ENCODE measurements at regions not wholly inside any gene's neighbourhood (a gene's known extent, or its start where the extent isn't known, plus 50 kb on each side); places are given as distances from the start of the nearest gene placed in this dataset.

DNA sequence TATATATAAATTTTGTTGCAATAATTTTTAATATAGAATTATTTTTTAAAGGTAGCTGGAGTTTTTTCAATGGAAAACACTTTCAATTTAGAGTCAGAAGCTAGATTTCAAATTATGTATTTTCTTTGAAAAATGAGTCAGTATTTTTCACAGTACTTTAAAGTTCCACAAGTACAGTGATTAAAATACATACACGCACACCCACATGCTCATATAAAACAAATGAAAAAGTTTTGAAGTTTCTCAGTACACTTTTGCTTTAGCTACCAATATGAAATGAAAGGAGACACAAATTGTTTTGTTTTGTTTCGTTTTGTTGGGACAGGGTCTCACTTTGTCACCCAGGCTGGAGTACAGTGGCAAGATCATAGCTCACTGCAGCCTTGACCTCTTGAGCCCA lies 98.6 kb downstream of the CYB561 start:
- H3F3A ChIP-seq (replicated peaks; ENCODE audit: low read depth), result no peaks in the 10 kb centered on the region
- no peaks in the 10 kb centered on the region for H3K36me3 ChIP-seq (ENCODE audit: insufficient read depth)
- H3K27me3 Mint-ChIP-seq (ENCODE audit: insufficient read depth, low read depth, poor library complexity), result no peaks in the 10 kb centered on the region
- H3K27me3 ChIP-seq (ENCODE audit: insufficient read depth), result no peaks in the 10 kb centered on the region
- H3K4me3 Mint-ChIP-seq, result no peak overlapping the region
- no peak overlapping the region for H2AFZ ChIP-seq
- no peak overlapping the region for H3K4me3 ChIP-seq
- TF ChIP-seq EZH2phosphoT487 (IDR thresholded peaks at IDR 0.05; ENCODE audit: unreplicated experiment) (no peak), ZNF114 (CRISPR knock-in tag; IDR thresholded peaks at IDR 0.05) (no peak), EZH2 (IDR thresholded peaks at IDR 0.05; ENCODE audit: low read depth, unreplicated experiment) (no peak), STAT1 (IDR thresholded peaks at IDR 0.05; ENCODE audit: unreplicated experiment) (no peak), JUNB (IDR thresholded peaks at IDR 0.05; ENCODE audit: unreplicated experiment) (no peak), NANOG (IDR thresholded peaks at IDR 0.05; ENCODE audit: borderline replicate concordance) (no peak), CREB1 (CRISPR knock-in tag; IDR thresholded peaks at IDR 0.05; ENCODE audit: low read depth) (no peak)
- TF ChIP-seq, protein P1, sequence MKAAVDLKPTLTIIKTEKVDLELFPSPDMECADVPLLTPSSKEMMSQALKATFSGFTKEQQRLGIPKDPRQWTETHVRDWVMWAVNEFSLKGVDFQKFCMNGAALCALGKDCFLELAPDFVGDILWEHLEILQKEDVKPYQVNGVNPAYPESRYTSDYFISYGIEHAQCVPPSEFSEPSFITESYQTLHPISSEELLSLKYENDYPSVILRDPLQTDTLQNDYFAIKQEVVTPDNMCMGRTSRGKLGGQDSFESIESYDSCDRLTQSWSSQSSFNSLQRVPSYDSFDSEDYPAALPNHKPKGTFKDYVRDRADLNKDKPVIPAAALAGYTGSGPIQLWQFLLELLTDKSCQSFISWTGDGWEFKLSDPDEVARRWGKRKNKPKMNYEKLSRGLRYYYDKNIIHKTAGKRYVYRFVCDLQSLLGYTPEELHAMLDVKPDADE (IDR thresholded peaks at IDR 0.05), result no peak
- TF ChIP-seq, protein P2, sequence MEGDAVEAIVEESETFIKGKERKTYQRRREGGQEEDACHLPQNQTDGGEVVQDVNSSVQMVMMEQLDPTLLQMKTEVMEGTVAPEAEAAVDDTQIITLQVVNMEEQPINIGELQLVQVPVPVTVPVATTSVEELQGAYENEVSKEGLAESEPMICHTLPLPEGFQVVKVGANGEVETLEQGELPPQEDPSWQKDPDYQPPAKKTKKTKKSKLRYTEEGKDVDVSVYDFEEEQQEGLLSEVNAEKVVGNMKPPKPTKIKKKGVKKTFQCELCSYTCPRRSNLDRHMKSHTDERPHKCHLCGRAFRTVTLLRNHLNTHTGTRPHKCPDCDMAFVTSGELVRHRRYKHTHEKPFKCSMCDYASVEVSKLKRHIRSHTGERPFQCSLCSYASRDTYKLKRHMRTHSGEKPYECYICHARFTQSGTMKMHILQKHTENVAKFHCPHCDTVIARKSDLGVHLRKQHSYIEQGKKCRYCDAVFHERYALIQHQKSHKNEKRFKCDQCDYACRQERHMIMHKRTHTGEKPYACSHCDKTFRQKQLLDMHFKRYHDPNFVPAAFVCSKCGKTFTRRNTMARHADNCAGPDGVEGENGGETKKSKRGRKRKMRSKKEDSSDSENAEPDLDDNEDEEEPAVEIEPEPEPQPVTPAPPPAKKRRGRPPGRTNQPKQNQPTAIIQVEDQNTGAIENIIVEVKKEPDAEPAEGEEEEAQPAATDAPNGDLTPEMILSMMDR (conservative IDR thresholded peaks at IDR 0.05; ENCODE audit: low read depth in 2 of 2), result no peak
- TF ChIP-seq, protein P3, sequence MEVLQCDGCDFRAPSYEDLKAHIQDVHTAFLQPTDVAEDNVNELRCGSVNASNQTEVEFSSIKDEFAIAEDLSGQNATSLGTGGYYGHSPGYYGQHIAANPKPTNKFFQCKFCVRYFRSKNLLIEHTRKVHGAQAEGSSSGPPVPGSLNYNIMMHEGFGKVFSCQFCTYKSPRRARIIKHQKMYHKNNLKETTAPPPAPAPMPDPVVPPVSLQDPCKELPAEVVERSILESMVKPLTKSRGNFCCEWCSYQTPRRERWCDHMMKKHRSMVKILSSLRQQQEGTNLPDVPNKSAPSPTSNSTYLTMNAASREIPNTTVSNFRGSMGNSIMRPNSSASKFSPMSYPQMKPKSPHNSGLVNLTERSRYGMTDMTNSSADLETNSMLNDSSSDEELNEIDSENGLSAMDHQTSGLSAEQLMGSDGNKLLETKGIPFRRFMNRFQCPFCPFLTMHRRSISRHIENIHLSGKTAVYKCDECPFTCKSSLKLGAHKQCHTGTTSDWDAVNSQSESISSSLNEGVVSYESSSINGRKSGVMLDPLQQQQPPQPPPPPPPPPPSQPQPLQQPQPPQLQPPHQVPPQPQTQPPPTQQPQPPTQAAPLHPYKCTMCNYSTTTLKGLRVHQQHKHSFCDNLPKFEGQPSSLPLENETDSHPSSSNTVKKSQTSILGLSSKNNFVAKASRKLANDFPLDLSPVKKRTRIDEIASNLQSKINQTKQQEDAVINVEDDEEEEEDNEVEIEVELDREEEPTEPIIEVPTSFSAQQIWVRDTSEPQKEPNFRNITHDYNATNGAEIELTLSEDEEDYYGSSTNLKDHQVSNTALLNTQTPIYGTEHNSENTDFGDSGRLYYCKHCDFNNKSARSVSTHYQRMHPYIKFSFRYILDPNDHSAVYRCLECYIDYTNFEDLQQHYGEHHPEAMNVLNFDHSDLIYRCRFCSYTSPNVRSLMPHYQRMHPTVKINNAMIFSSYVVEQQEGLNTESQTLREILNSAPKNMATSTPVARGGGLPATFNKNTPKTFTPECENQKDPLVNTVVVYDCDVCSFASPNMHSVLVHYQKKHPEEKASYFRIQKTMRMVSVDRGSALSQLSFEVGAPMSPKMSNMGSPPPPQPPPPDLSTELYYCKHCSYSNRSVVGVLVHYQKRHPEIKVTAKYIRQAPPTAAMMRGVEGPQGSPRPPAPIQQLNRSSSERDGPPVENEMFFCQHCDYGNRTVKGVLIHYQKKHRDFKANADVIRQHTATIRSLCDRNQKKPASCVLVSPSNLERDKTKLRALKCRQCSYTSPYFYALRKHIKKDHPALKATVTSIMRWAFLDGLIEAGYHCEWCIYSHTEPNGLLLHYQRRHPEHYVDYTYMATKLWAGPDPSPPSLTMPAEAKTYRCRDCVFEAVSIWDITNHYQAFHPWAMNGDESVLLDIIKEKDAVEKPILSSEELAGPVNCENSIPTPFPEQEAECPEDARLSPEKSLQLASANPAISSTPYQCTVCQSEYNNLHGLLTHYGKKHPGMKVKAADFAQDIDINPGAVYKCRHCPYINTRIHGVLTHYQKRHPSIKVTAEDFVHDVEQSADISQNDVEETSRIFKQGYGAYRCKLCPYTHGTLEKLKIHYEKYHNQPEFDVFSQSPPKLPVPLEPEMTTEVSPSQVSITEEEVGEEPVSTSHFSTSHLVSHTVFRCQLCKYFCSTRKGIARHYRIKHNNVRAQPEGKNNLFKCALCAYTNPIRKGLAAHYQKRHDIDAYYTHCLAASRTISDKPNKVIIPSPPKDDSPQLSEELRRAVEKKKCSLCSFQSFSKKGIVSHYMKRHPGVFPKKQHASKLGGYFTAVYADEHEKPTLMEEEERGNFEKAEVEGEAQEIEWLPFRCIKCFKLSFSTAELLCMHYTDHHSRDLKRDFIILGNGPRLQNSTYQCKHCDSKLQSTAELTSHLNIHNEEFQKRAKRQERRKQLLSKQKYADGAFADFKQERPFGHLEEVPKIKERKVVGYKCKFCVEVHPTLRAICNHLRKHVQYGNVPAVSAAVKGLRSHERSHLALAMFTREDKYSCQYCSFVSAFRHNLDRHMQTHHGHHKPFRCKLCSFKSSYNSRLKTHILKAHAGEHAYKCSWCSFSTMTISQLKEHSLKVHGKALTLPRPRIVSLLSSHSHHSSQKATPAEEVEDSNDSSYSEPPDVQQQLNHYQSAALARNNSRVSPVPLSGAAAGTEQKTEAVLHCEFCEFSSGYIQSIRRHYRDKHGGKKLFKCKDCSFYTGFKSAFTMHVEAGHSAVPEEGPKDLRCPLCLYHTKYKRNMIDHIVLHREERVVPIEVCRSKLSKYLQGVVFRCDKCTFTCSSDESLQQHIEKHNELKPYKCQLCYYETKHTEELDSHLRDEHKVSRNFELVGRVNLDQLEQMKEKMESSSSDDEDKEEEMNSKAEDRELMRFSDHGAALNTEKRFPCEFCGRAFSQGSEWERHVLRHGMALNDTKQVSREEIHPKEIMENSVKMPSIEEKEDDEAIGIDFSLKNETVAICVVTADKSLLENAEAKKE (CRISPR knock-in tag; IDR thresholded peaks at IDR 0.05), result no peak
- no peak overlapping the region for H3K27ac Mint-ChIP-seq
- H3K9me2 ChIP-seq (ENCODE audit: insufficient read depth), result no peaks in the 10 kb centered on the region
- H3K36me3 Mint-ChIP-seq (ENCODE audit: low read depth), result no peaks in the 10 kb centered on the region
- DNase-seq (ENCODE audit: low spot score) (no peak), ATAC-seq (no peak)
- H3K27ac ChIP-seq (ENCODE audit: low read depth), result no peak overlapping the region
- no peaks in the 10 kb centered on the region for H4K20me1 ChIP-seq (replicated peaks; ENCODE audit: insufficient read depth)
- H3K9me3 Mint-ChIP-seq, result no peaks in the 10 kb centered on the region
- H3K4me1 ChIP-seq (ENCODE audit: insufficient read depth), result no peaks in the 10 kb centered on the region
- H3K4me1 Mint-ChIP-seq, result peaks cover 4% of the 10 kb centered on the region; the same call in 1 of the 3 replicates
- H3K79me2 ChIP-seq (replicated peaks; ENCODE audit: insufficient read depth), result no peaks in the 10 kb centered on the region
- no peak overlapping the region for H3K4me2 ChIP-seq
